H9 (cell line): ENCODE measurements at regions not wholly inside any gene's neighbourhood (a gene's known extent, or its start where the extent isn't known, plus 50 kb on each side); places are given as distances from the start of the nearest gene placed in this dataset.

Experiments
- DNase-seq: peaks from one replicate; pipeline ENCODE4 v3.0.0-alpha.2; 2017
- H2AFZ ChIP-seq: one replicate; pipeline ENCODE4 v1.6.1; 2013; ENCODE audit warnings: mild to moderate bottlenecking, low read length, control low read depth, moderate library complexity
- H2AK5ac ChIP-seq: 2 replicates; pipeline ENCODE4 v1.6.1; 2013; ENCODE audit warnings: low read length, control low read depth, mixed read lengths; ENCODE audit not compliant: insufficient read length
- H2BK120ac ChIP-seq: one replicate; pipeline ENCODE4 v1.6.1; 2013; ENCODE audit warnings: low read depth, mild to moderate bottlenecking, low read length, control low read depth, inconsistent platforms; ENCODE audit not compliant: poor library complexity, severe bottlenecking
- H2BK12ac ChIP-seq: 2 replicates; pipeline ENCODE4 v1.6.1; 2013; ENCODE audit warnings: low read length, control low read depth, mixed read lengths, low read depth; ENCODE audit not compliant: insufficient read length
- H2BK15ac ChIP-seq: 2 replicates; pipeline ENCODE4 v1.6.1; 2013; ENCODE audit warnings: low read depth, low read length, control low read depth
- H2BK20ac ChIP-seq: one replicate; pipeline ENCODE4 v1.6.1; 2013; ENCODE audit warnings: low read depth, mild to moderate bottlenecking, low read length, control low read depth, inconsistent platforms; ENCODE audit not compliant: poor library complexity, severe bottlenecking
- H2BK5ac ChIP-seq: 2 replicates; pipeline ENCODE4 v1.6.1; 2013; ENCODE audit warnings: low read length, control low read depth, mixed read lengths; ENCODE audit not compliant: insufficient read length
- H3K14ac ChIP-seq: 2 replicates; pipeline ENCODE4 v1.6.1; 2013; ENCODE audit warnings: low read length, control low read depth; ENCODE audit not compliant: insufficient read depth
- H3K18ac ChIP-seq: 2 replicates; pipeline ENCODE4 v1.6.1; 2013; ENCODE audit warnings: low read depth, mild to moderate bottlenecking, mixed read lengths, low read length, control low read depth; ENCODE audit not compliant: insufficient read length
- H3K23ac ChIP-seq: 2 replicates; pipeline ENCODE4 v1.6.1; 2013; ENCODE audit warnings: low read length, control low read depth, mixed read lengths, low read depth; ENCODE audit not compliant: insufficient read length
- H3K23me2 ChIP-seq: 2 replicates; pipeline ENCODE4 v1.6.1; 2013; ENCODE audit warnings: low read depth, mild to moderate bottlenecking, mixed read lengths, low read length, control low read depth; ENCODE audit not compliant: insufficient read length, poor library complexity, severe bottlenecking
- H3K27ac ChIP-seq: 2 replicates; pipeline ENCODE4 v1.5.1; 2013; ENCODE audit warnings: low read length, control low read depth, mixed read lengths, low read depth; ENCODE audit not compliant: insufficient read length
- H3K27me3 ChIP-seq: 2 replicates; pipeline ENCODE4 v1.6.1; 2013; ENCODE audit warnings: low read length, control low read depth, inconsistent platforms; ENCODE audit not compliant: insufficient read depth
- H3K4ac ChIP-seq: 2 replicates; pipeline ENCODE4 v1.6.1; 2013; ENCODE audit warnings: low read depth, mild to moderate bottlenecking, control low read depth, inconsistent platforms, low read length, moderate library complexity
- H3K4me1 ChIP-seq: 2 replicates; pipeline ENCODE4 v1.6.1; 2013; ENCODE audit warnings: low read length, control low read depth, inconsistent platforms; ENCODE audit not compliant: insufficient read depth
- H3K4me2 ChIP-seq: 2 replicates; pipeline ENCODE4 v1.6.1; 2013; ENCODE audit warnings: low read length, control low read depth, mixed read lengths; ENCODE audit not compliant: insufficient read length, insufficient read depth
- H3K56ac ChIP-seq: 2 replicates; pipeline ENCODE4 v1.6.1; 2013; ENCODE audit warnings: low read depth, mild to moderate bottlenecking, mixed read lengths, low read length, control low read depth; ENCODE audit not compliant: insufficient read length
- H3K79me1 ChIP-seq: 2 replicates; pipeline ENCODE4 v1.6.1; 2013; ENCODE audit warnings: low read depth, mild to moderate bottlenecking, moderate library complexity, low read length, control low read depth, inconsistent platforms; ENCODE audit not compliant: insufficient read depth, poor library complexity, severe bottlenecking
- H3K79me2 ChIP-seq: 2 replicates; pipeline ENCODE4 v1.6.1; 2013; ENCODE audit warnings: low read length, control low read depth, inconsistent platforms; ENCODE audit not compliant: insufficient read depth
- H3K9ac ChIP-seq: 2 replicates; pipeline ENCODE4 v1.6.1; 2013; ENCODE audit warnings: low read length, control low read depth, mixed read lengths; ENCODE audit not compliant: insufficient read length; ENCODE audit errors: extremely low read depth
- H3K9me3 ChIP-seq: one replicate; pipeline ENCODE4 v1.6.1; 2013; ENCODE audit warnings: low read depth, low read length, inconsistent platforms; ENCODE audit not compliant: control insufficient read depth
- H3T11ph ChIP-seq: one replicate; pipeline ENCODE4 v1.6.1; 2013; ENCODE audit warnings: mild to moderate bottlenecking, low read length, control low read depth, inconsistent platforms
- H4K20me1 ChIP-seq: one replicate; pipeline ENCODE4 v1.6.1; 2013; ENCODE audit not compliant: control insufficient read depth, insufficient read length, insufficient read depth
- H4K5ac ChIP-seq: 2 replicates; pipeline ENCODE4 v1.6.1; 2013; ENCODE audit warnings: low read depth, mild to moderate bottlenecking, mixed read lengths, low read length, control low read depth; ENCODE audit not compliant: insufficient read length
- H4K8ac ChIP-seq: replicated peaks from 2 replicates; pipeline ENCODE4 v1.6.1; 2013; ENCODE audit warnings: low read length, control low read depth, mixed read lengths, low read depth; ENCODE audit not compliant: insufficient read length
- H4K91ac ChIP-seq: 2 replicates; pipeline ENCODE4 v1.6.1; 2013; ENCODE audit warnings: low read depth, mild to moderate bottlenecking, moderate library complexity, mixed read lengths, low read length, control low read depth; ENCODE audit not compliant: insufficient read length
- H3K27ac Mint-ChIP-seq, 3 experiments: 2 replicates in 2 of 3; 3 replicates in 1 of 3; pipeline ENCODE4 v1.8.0; 2020 to 2021; ENCODE audit warnings: mixed read lengths in 3 of 3, mild to moderate bottlenecking in 1 of 3, moderate library complexity in 1 of 3
- H3K27me3 Mint-ChIP-seq: 2 replicates; pipeline ENCODE4 v1.8.0; 2021; ENCODE audit warnings: low read depth, mild to moderate bottlenecking, moderate library complexity, mixed read lengths
- H3K36me3 Mint-ChIP-seq, 3 experiments: 2 replicates in 2 of 3; 3 replicates in 1 of 3; pipeline ENCODE4 v1.8.0; 2020 to 2021; ENCODE audit warnings: low read depth in 3 of 3, mixed read lengths in 3 of 3; ENCODE audit not compliant: insufficient read depth in 1 of 3
- H3K4me1 Mint-ChIP-seq, 2 experiments: 2 replicates each; pipeline ENCODE4 v1.8.0; 2020; ENCODE audit warnings: mixed read lengths in 2 of 2
- H3K4me3 Mint-ChIP-seq, 2 experiments: 2 replicates in 1 of 2; 3 replicates in 1 of 2; pipeline ENCODE4 v1.8.0; 2020 to 2021; ENCODE audit warnings: mild to moderate bottlenecking in 2 of 2, mixed read lengths in 2 of 2, moderate library complexity in 1 of 2
- H3K9me3 Mint-ChIP-seq, 2 experiments: 2 replicates in 1 of 2; 3 replicates in 1 of 2; pipeline ENCODE4 v1.8.0; 2020; ENCODE audit warnings: mild to moderate bottlenecking in 2 of 2, mixed read lengths in 2 of 2, moderate library complexity in 1 of 2
- WGBS: extraction: QIAGEN DNeasy Blood & Tissue Kit; methylation state at CpG from one replicate; pipeline ENCODE4 v1.1.7; 2013; ENCODE audit warnings: missing lambda C conversion rate, low lambda C conversion rate, mixed read lengths; ENCODE audit not compliant: insufficient read length; ENCODE audit errors: extremely low coverage; 5-methylcytosine and 5-hydroxymethylcytosine counted together
- TF ChIP-seq, protein P1 (sequence below): fragments of 200-600 bp; sonication (generic); conservative IDR thresholded peaks from 3 replicates; pipeline ENCODE4 v1.8.0; 2021; ENCODE audit warnings: antibody characterized with exemption, mild to moderate bottlenecking

DNA sequence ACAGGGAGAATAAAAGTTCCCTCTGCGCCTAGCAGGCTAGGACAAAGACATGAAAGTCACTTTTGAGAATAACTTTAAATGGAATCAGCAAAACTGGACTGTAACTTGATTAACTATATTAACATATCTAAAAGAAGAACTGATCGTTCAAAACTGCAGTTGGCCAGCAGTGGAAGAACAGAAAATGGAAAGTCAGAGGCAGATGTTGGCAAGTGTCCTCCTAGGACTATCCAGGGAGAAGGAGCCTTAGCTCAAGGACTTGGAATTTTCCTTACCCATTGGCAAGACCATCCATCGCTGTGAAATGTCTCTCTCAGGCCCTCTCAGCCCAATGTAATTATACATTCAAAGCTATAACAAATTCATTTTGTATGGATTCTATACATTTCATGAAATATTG lies 419.7 kb downstream of the ATP23 start:
- no peak overlapping the region for H3K23ac ChIP-seq
- no peaks in the 10 kb centered on the region for H3K79me2 ChIP-seq
- no peak overlapping the region for H2AFZ ChIP-seq
- H3K9me3 ChIP-seq = no peaks in the 10 kb centered on the region
- WGBS = no CpG with 5 or more reads among the region's 3 CpGs
- Mint-ChIP-seq H3K9me3 (no peaks in the 10 kb centered on the region; a peak in 2 of 5 replicates), H3K27ac (no peak overlapping the region), H3K27me3 (no peaks in the 10 kb centered on the region; the same call in 1 of the 2 replicates), H3K4me1 (no peaks in the 10 kb centered on the region), H3K4me3 (no peak overlapping the region), H3K36me3 (no peaks in the 10 kb centered on the region; a peak in 1 of 7 replicates)
- no peak overlapping the region for H3K18ac ChIP-seq
- TF ChIP-seq, protein P1, sequence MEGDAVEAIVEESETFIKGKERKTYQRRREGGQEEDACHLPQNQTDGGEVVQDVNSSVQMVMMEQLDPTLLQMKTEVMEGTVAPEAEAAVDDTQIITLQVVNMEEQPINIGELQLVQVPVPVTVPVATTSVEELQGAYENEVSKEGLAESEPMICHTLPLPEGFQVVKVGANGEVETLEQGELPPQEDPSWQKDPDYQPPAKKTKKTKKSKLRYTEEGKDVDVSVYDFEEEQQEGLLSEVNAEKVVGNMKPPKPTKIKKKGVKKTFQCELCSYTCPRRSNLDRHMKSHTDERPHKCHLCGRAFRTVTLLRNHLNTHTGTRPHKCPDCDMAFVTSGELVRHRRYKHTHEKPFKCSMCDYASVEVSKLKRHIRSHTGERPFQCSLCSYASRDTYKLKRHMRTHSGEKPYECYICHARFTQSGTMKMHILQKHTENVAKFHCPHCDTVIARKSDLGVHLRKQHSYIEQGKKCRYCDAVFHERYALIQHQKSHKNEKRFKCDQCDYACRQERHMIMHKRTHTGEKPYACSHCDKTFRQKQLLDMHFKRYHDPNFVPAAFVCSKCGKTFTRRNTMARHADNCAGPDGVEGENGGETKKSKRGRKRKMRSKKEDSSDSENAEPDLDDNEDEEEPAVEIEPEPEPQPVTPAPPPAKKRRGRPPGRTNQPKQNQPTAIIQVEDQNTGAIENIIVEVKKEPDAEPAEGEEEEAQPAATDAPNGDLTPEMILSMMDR = no peak
- no peak overlapping the region for H4K91ac ChIP-seq
- no peaks in the 10 kb centered on the region for H3K79me1 ChIP-seq
- H2AK5ac ChIP-seq = no peak overlapping the region
- no peak overlapping the region for H3K56ac ChIP-seq
- no peak overlapping the region for H2BK20ac ChIP-seq
- no peaks in the 10 kb centered on the region for H3K23me2 ChIP-seq
- no peaks in the 10 kb centered on the region for H3K4me1 ChIP-seq
- no peak overlapping the region for H4K8ac ChIP-seq
- H4K5ac ChIP-seq = no peak overlapping the region
- H3K27me3 ChIP-seq = no peaks in the 10 kb centered on the region
- no peak overlapping the region for H3K14ac ChIP-seq
- H3T11ph ChIP-seq = no peak overlapping the region
- H2BK12ac ChIP-seq = no peak overlapping the region
- no peak overlapping the region for H2BK5ac ChIP-seq
- H3K27ac ChIP-seq = no peak overlapping the region
- no peak overlapping the region for H3K4ac ChIP-seq
- no peak overlapping the region for H3K9ac ChIP-seq
- H3K4me2 ChIP-seq = no peak overlapping the region
- H2BK15ac ChIP-seq = no peak overlapping the region
- DNase-seq = no peak
- no peak overlapping the region for H2BK120ac ChIP-seq
- no peaks in the 10 kb centered on the region for H4K20me1 ChIP-seq
